SK-N-SH (cell line): ENCODE measurements at regions not wholly inside any gene's neighbourhood (a gene's known extent, or its start where the extent isn't known, plus 50 kb on each side); places are given as distances from the start of the nearest gene placed in this dataset.
"Not testable (repeated sequence)": the region's sequence is repeated elsewhere in the genome, so short reads cannot be mapped to it uniquely, and the experiment has no call there.

Source experiments
- CTCF ChIA-PET: fragments of 300-600, 350-600 bp; formaldehyde crosslinking; extraction: SDS; loops from one replicate; lab custom pipeline; 2021; lab: Yijun Ruan, JAX
- POLR2A ChIA-PET: fragments of 350-600 bp; sonication (Branson Sonifier 250); formaldehyde crosslinking; extraction: SDS; loops from one replicate; lab custom pipeline; 2020; ENCODE audit warnings: antibody characterized with exemption, inconsistent platforms; lab: Yijun Ruan, JAX
- DNase-seq: peaks from one replicate; pipeline ENCODE4 v3.0.0; 2012
- H2AFZ ChIP-seq: fragments of 200-600 bp; sonication (generic); 2 replicates; pipeline ENCODE4 v1.8.1; 2016; ENCODE audit warnings: antibody characterized with exemption, mild to moderate bottlenecking, low read depth
- H3F3A ChIP-seq: fragments of 200-600 bp; sonication (generic); replicated peaks from 2 replicates; pipeline ENCODE3; 2016; ENCODE audit warnings: antibody characterized with exemption, mild to moderate bottlenecking; ENCODE audit not compliant: insufficient read depth
- H3K27ac ChIP-seq, 2 experiments: fragments of 200-500 bp in 1 of 2; fragments of 200-600 bp in 1 of 2; sonication (Bioruptor generic) in 1 of 2; sonication (generic), shearing (Covaris generic) in 1 of 2; 2 replicates each; pipeline versions ENCODE4 v1.5.1 to v1.6.1; 2014 to 2016; ENCODE audit warnings: low read depth in 2 of 2, inconsistent platforms in 1 of 2, low read length in 1 of 2, mild to moderate bottlenecking in 1 of 2, mixed read lengths in 1 of 2
- H3K27me3 ChIP-seq: fragments of 200-600 bp; sonication (generic), shearing (Covaris generic); 2 replicates; pipeline ENCODE4 v1.6.1; 2016; ENCODE audit warnings: mixed run types; ENCODE audit not compliant: insufficient read depth
- H3K36me3 ChIP-seq, 2 experiments: fragments of 200-500 bp in 1 of 2; fragments of 200-600 bp in 1 of 2; sonication (Bioruptor generic) in 1 of 2; sonication (generic) in 1 of 2; replicated peaks in 1 of 2; 2 replicates each; pipeline versions ENCODE3 to v1.5.1; 2014 to 2016; ENCODE audit warnings: low read length in 1 of 2, mild to moderate bottlenecking in 1 of 2; ENCODE audit not compliant: insufficient read depth in 2 of 2, control insufficient read depth in 1 of 2
- H3K4me1 ChIP-seq, 2 experiments: fragments of 200-500 bp in 1 of 2; fragments of 200-600 bp in 1 of 2; sonication (Bioruptor generic) in 1 of 2; sonication (generic), shearing (Covaris generic) in 1 of 2; 2 replicates each; pipeline versions ENCODE4 v1.5.1 to v1.6.1; 2014 to 2016; ENCODE audit warnings: low read depth in 1 of 2, low read length in 1 of 2, mixed run types in 1 of 2; ENCODE audit not compliant: insufficient read depth in 2 of 2, control insufficient read depth in 1 of 2
- H3K4me2 ChIP-seq: fragments of 200-600 bp; sonication (generic), shearing (Covaris generic); 2 replicates; pipeline ENCODE4 v1.6.1; 2017; ENCODE audit warnings: mixed run types
- H3K4me3 ChIP-seq, 2 experiments: fragments of 200-500 bp in 1 of 2; fragments of 200-600 bp in 1 of 2; sonication (Bioruptor generic) in 1 of 2; sonication (generic), shearing (Covaris generic) in 1 of 2; 2 replicates each; pipeline versions ENCODE4 v1.5.1 to v1.8.1; 2014 to 2016; ENCODE audit warnings: low read depth in 2 of 2, inconsistent platforms in 1 of 2, low read length in 1 of 2, mild to moderate bottlenecking in 1 of 2, mixed read lengths in 1 of 2, moderate library complexity in 1 of 2
- H3K79me2 ChIP-seq: fragments of 200-600 bp; sonication (generic); 2 replicates; pipeline ENCODE4 v1.8.1; 2017; ENCODE audit warnings: mild to moderate bottlenecking; ENCODE audit not compliant: insufficient read depth
- H3K9ac ChIP-seq: fragments of 200-600 bp; sonication (generic); 2 replicates; pipeline ENCODE4 v1.6.1; 2017; ENCODE audit warnings: mixed run types
- H3K9me2 ChIP-seq: fragments of 200-600 bp; sonication (generic); 2 replicates; pipeline ENCODE4 v1.6.1; 2017; ENCODE audit warnings: mixed run types
- H3K9me3 ChIP-seq: fragments of 200-600 bp; sonication (generic); 2 replicates; pipeline ENCODE4 v1.6.1; 2017; ENCODE audit warnings: mixed run types, mild to moderate bottlenecking, moderate library complexity
- H4K20me1 ChIP-seq: fragments of 200-600 bp; sonication (generic); 2 replicates; pipeline ENCODE4 v1.6.1; 2017; ENCODE audit warnings: mild to moderate bottlenecking, mixed run types; ENCODE audit not compliant: insufficient read depth
- EP300 ChIP-seq, 2 experiments: IDR thresholded peaks; 2 replicates each; pipeline versions ENCODE4 v1.4.0 to v1.6.1; 2012; ENCODE audit warnings: borderline replicate concordance in 1 of 2, low read depth in 1 of 2, low read length in 1 of 2
- EZH2phosphoT487 ChIP-seq: fragments of 200-600 bp; sonication (generic); IDR thresholded peaks from 2 replicates; pipeline ENCODE4 v1.6.1; 2017; ENCODE audit warnings: low read depth, mixed run types, mild to moderate bottlenecking, antibody characterized with exemption, moderate library complexity, borderline replicate concordance
- JUND ChIP-seq: IDR thresholded peaks from 2 replicates; pipeline ENCODE4 v1.4.0; 2012
- MXI1 ChIP-seq: IDR thresholded peaks from 2 replicates; pipeline ENCODE4 v1.6.1; 2012; ENCODE audit warnings: mild to moderate bottlenecking, low read depth, low read length, improper control_type of control experiment
- RAD21 ChIP-seq: IDR thresholded peaks from 2 replicates; pipeline ENCODE4 v1.6.1; 2012; ENCODE audit warnings: mild to moderate bottlenecking, low read length
- REST ChIP-seq: IDR thresholded peaks from 2 replicates; pipeline ENCODE4 v1.6.1; 2012; ENCODE audit warnings: mild to moderate bottlenecking, low read depth, low read length, moderate library complexity
- SIN3A ChIP-seq: IDR thresholded peaks from 2 replicates; pipeline ENCODE4 v1.6.1; 2012; ENCODE audit warnings: low read depth, mild to moderate bottlenecking, low read length, moderate library complexity, borderline replicate concordance
- WGBS: methylation state at CpG from one replicate; pipeline ENCODE4 v1.1.6; 2017; ENCODE audit warnings: low lambda C conversion rate; 5-methylcytosine and 5-hydroxymethylcytosine counted together

DNA sequence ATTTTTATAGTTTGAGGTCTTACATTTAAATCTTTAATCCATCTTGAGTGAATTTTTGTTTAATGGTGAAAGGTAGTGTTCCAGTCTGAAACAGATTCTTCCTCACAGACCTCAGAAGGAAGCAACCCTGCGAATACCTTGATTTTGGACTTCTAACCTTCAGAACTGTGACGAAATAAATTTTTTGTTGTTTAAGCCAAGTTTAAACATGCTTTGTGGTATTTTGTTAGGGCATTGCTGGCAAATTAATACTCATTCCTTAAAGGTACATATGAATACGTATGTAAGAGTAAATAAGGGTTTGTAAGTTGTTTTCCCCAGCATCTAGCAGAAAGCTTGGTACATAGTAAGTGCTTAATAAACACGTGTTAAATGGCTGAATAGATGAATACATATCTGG, 100.3 kb downstream of the SEC16B start (continued):
- no peak for TF ChIP-seq EZH2phosphoT487
- TF ChIP-seq JUND, result no peak
- TF ChIP-seq REST, result no peak

- H3K79me2 ChIP-seq, H3K4me3 ChIP-seq, H3K4me2 ChIP-seq, H2AFZ ChIP-seq, H3K9me3 ChIP-seq, H3F3A ChIP-seq, H3K9ac ChIP-seq, H4K20me1 ChIP-seq, DNase-seq, H3K9me2 ChIP-seq, H3K36me3 ChIP-seq, CTCF ChIA-PET, H3K4me1 ChIP-seq, H3K27ac ChIP-seq, POLR2A ChIA-PET, H3K27me3 ChIP-seq: not testable (repeated sequence)
Measured at GRCh38 chr1:177869011-177869410, 100.8 kb downstream of the SEC16B start.

- no peak overlapping the region for H3K4me2 ChIP-seq
- 20% methylated on average over 3 of the region's 3 CpGs for WGBS
- no peak for DNase-seq
- no peak overlapping the region for H3K9ac ChIP-seq
- TF ChIP-seq SIN3A (no peak), RAD21 (no peak), EP300 (IDR thresholded peaks at IDR 0.05; ENCODE audit: borderline replicate concordance in 1 of 2, low read depth in 1 of 2, low read length in 1 of 2) (no peak), MXI1 (no peak)
- H3F3A ChIP-seq, result no peaks in the 10 kb centered on the region
- no peak overlapping the region for H3K4me3 ChIP-seq
- H3K9me2 ChIP-seq, result no peaks in the 10 kb centered on the region
- no peaks in the 10 kb centered on the region for H3K36me3 ChIP-seq
- H3K27me3 ChIP-seq, result no peaks in the 10 kb centered on the region
- no peaks in the 10 kb centered on the region for H3K4me1 ChIP-seq
- no peaks in the 10 kb centered on the region for H3K79me2 ChIP-seq
- no peaks in the 10 kb centered on the region for H3K9me3 ChIP-seq
- POLR2A ChIA-PET, result no interaction called here
- H3K27ac ChIP-seq, result no peak overlapping the region
- no peak overlapping the region for H2AFZ ChIP-seq
- no peaks in the 10 kb centered on the region for H4K20me1 ChIP-seq
- CTCF ChIA-PET, result interaction anchor here (0.5 kb wide), 1 partner anchor 881 kb away, joined by 3 read pairs; no protein-coding TSS in a partner anchor
Measured at GRCh38 chr1:177865807-177866206, 104.1 kb downstream of the SEC16B start.
